H4 (cell line): ENCODE measurements at regions not wholly inside any gene's neighbourhood (a gene's known extent, or its start where the extent isn't known, plus 50 kb on each side); places are given as distances from the start of the nearest gene placed in this dataset.
"Not testable (repeated sequence)": the region's sequence is repeated elsewhere in the genome, so short reads cannot be mapped to it uniquely, and the experiment has no call there.

Experiments
- DNase-seq: peaks from one replicate; pipeline ENCODE4 v3.0.0-alpha.2; 2015; ENCODE audit warnings: low spot score

- DNase-seq = no peak
Observed at GRCh38 chr4:141459020-141459419, 177.4 kb upstream of the IL15 start.

GRCh38 chr4:141462361-141462760 lies 174.0 kb upstream of the IL15 start:
- DNase-seq = no peak

- no peak for DNase-seq
Observed at GRCh38 chr4:141463678-141464077, 172.7 kb upstream of the IL15 start.

- DNase-seq = no peak
Observed at GRCh38 chr4:141464366-141464765, 172.0 kb upstream of the IL15 start.

GRCh38 chr4:141465171-141465570 lies 171.2 kb upstream of the IL15 start:
- DNase-seq = no peak

- DNase-seq = no peak
Observed at GRCh38 chr4:141467225-141467624, 169.2 kb upstream of the IL15 start.

GRCh38 chr4:141469392-141469791 lies 167.0 kb upstream of the IL15 start:
- no peak for DNase-seq

- DNase-seq = no peak
Observed at GRCh38 chr4:141473026-141473540, 163.3 kb upstream of the IL15 start.

- no peak for DNase-seq
Observed at GRCh38 chr4:141473952-141474351, 162.4 kb upstream of the IL15 start.

- DNase-seq = no peak
Observed at GRCh38 chr4:141480950-141481349, 155.4 kb upstream of the IL15 start.

- DNase-seq = not testable (repeated sequence)
Observed at GRCh38 chr4:141484298-141484697, 152.1 kb upstream of the IL15 start.

- no peak for DNase-seq
Observed at GRCh38 chr4:141486375-141486997, 149.9 kb upstream of the IL15 start.

- no peak for DNase-seq
Observed at GRCh38 chr4:141497627-141498026, 138.8 kb upstream of the IL15 start.

- DNase-seq = no peak
Observed at GRCh38 chr4:141499261-141499853, 137.0 kb upstream of the IL15 start.

GRCh38 chr4:141501395-141501794 lies 135.0 kb upstream of the IL15 start:
- DNase-seq = no peak

GRCh38 chr4:141501931-141502330 lies 134.5 kb upstream of the IL15 start:
- no peak for DNase-seq

- DNase-seq = no peak
Observed at GRCh38 chr4:141502755-141503154, 133.6 kb upstream of the IL15 start.

- DNase-seq = no peak
Observed at GRCh38 chr4:141503260-141503659, 133.1 kb upstream of the IL15 start.

GRCh38 chr4:141511055-141511454 lies 125.3 kb upstream of the IL15 start:
- DNase-seq = no peak

- no peak for DNase-seq
Observed at GRCh38 chr4:141513866-141514265, 122.5 kb upstream of the IL15 start.

GRCh38 chr4:141518222-141518621 lies 118.2 kb upstream of the IL15 start:
- DNase-seq = no peak

GRCh38 chr4:141524116-141524515 lies 112.3 kb upstream of the IL15 start:
- DNase-seq = no peak

GRCh38 chr4:141524841-141525240 lies 111.5 kb upstream of the IL15 start:
- DNase-seq = no peak

GRCh38 chr4:141530627-141531026 lies 105.8 kb upstream of the IL15 start:
- no peak for DNase-seq
